Fibroblast of mammary gland (primary cell): ENCODE measurements at regions not wholly inside any gene's neighbourhood (a gene's known extent, or its start where the extent isn't known, plus 50 kb on each side); places are given as distances from the start of the nearest gene placed in this dataset.
"Not testable (repeated sequence)": the region's sequence is repeated elsewhere in the genome, so short reads cannot be mapped to it uniquely, and the experiment has no call there.

Experiments
- DNase-seq: peaks from one replicate; pipeline ENCODE4 v3.0.0-alpha.2; 2010; ENCODE audit warnings: low read depth
- H3K4me3 ChIP-seq: 2 replicates; pipeline ENCODE4 v1.5.1; 2011; ENCODE audit warnings: low read depth, mild to moderate bottlenecking, low read length, moderate library complexity; ENCODE audit not compliant: control insufficient read depth
- TF ChIP-seq, protein P1 (sequence below): conservative IDR thresholded peaks from 2 replicates; pipeline ENCODE4 v1.5.1; 2011; ENCODE audit warnings: low read depth, low read length, inconsistent platforms; ENCODE audit not compliant: control insufficient read depth, insufficient read depth

DNA sequence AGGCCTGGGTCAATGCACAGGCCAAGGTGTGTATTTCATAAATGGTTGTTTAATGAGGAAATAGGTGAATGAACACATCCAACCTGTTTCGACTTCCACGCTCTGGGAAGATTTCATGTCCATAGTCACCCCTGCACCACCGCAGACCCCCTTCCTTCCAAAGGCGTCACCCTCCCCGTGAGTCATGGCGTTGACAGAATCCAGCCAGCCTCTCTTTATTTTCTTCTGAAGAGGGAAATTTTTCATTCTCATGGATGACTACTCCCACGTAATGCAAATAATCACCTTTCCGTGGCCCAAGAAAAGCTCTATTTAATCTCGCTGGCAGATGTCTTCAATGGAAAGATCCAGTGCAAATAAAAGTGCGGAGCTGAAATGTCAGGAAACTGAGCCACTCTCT is 75.3 kb upstream of the FOXK1 start:
- no peak overlapping the region for H3K4me3 ChIP-seq
- TF ChIP-seq, protein P1, sequence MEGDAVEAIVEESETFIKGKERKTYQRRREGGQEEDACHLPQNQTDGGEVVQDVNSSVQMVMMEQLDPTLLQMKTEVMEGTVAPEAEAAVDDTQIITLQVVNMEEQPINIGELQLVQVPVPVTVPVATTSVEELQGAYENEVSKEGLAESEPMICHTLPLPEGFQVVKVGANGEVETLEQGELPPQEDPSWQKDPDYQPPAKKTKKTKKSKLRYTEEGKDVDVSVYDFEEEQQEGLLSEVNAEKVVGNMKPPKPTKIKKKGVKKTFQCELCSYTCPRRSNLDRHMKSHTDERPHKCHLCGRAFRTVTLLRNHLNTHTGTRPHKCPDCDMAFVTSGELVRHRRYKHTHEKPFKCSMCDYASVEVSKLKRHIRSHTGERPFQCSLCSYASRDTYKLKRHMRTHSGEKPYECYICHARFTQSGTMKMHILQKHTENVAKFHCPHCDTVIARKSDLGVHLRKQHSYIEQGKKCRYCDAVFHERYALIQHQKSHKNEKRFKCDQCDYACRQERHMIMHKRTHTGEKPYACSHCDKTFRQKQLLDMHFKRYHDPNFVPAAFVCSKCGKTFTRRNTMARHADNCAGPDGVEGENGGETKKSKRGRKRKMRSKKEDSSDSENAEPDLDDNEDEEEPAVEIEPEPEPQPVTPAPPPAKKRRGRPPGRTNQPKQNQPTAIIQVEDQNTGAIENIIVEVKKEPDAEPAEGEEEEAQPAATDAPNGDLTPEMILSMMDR: no peak

DNA sequence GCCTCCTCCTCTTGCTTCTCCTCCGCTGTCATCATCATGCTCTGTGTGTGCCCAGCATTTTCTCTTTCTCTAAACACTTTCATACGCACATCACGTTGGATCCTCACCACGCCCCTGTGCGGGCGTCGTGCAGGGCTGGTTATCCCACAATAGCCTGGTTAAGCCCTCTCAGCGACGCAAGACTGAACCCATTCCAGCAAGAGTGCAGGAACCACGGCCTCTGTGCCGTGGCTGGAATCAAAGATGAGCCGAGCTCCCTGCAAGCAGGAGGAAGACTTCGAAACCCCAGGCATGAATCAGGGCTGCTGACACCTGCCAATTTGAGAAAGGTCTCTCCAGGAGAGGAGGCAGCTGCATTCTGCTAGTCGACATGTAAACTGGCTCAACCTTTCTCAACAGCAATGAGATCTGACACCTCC is 74.8 kb upstream of the FOXK1 start:
- DNase-seq: peak; percentile 22
- TF ChIP-seq, protein P1: no peak
- H3K4me3 ChIP-seq: no peak overlapping the region

More for the DNA sequence above, 75.3 kb upstream of the FOXK1 start:
- DNase-seq: no peak

DNA sequence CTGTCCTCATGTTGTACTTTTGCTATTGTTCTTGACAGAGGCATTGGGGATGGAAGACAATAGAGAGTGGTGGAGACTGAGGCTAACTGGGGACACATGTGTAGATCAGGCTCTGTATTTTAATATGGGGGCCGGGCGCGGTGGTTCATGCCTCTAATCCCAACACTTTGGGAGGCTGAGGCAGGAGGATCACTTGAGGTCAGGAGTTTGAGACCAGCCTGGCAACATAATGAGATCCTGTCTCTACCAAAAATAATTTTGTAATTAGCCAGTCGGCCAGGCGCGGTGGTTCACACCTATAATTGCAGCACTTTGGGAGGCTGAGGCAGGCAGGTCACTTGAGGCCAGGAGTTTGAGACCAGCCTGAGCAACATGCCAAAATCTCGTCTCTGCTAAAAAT is 72.5 kb upstream of the FOXK1 start:
- DNase-seq: not testable (repeated sequence)

DNA sequence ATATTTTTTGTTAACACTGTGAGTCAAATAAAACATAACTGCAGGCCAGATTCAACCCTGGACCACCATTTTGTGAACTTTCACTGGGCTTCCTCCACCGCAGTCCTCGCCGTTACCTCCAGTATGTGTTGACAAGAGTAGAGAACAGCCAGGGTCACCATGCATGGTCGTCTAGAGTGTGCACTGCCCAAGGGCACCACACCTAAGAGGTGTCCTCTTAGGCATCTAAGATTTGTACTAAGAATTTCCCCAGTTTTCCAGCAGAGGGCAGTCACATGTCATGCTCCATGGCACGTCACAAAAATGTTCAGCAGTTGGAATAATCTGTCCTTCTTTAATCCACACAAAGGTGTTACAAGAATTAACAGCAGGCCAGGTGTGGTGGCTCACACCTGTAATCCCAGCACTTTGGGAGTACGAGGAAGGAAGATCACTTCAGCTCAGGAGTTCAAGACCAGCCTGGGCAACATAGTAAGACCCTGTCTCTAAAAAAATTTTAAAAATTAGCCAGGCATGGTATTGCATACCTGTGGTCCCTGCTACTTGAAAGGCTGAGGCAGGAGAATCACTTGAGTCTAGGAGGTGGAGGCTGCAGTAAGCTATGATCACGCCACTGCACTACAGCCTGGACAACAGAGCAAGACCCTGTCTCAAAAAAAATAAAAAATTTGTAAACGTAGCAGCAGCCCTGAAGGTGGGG is 71.2 kb upstream of the FOXK1 start:
- TF ChIP-seq, protein P1: peak; percentile 81
- DNase-seq: peak; percentile 75
- H3K4me3 ChIP-seq: no peak overlapping the region

More for the DNA sequence above, 72.5 kb upstream of the FOXK1 start:
- not testable (repeated sequence) for H3K4me3 ChIP-seq

DNA sequence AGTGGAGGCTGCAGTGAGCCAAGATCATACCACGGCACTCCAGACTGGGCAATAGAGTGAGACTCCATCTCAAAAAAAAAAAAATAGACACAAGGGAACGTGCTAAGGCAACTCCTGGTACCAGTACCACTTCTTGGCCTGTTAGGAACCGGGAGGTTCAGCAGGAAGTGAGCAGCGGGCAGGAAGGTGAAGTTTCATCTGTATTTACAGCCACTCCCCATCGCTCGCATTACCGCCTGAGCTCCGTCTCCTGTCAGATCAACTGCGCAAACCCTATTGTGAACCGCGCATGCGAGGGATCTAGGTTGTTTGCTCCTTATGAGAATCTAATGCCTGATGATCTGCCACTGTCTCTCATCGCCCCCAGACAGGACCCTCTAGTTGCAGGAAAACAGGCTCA is 69.9 kb upstream of the FOXK1 start:
- TF ChIP-seq, protein P1: no peak
- H3K4me3 ChIP-seq: no peak overlapping the region
- DNase-seq: no peak

DNA sequence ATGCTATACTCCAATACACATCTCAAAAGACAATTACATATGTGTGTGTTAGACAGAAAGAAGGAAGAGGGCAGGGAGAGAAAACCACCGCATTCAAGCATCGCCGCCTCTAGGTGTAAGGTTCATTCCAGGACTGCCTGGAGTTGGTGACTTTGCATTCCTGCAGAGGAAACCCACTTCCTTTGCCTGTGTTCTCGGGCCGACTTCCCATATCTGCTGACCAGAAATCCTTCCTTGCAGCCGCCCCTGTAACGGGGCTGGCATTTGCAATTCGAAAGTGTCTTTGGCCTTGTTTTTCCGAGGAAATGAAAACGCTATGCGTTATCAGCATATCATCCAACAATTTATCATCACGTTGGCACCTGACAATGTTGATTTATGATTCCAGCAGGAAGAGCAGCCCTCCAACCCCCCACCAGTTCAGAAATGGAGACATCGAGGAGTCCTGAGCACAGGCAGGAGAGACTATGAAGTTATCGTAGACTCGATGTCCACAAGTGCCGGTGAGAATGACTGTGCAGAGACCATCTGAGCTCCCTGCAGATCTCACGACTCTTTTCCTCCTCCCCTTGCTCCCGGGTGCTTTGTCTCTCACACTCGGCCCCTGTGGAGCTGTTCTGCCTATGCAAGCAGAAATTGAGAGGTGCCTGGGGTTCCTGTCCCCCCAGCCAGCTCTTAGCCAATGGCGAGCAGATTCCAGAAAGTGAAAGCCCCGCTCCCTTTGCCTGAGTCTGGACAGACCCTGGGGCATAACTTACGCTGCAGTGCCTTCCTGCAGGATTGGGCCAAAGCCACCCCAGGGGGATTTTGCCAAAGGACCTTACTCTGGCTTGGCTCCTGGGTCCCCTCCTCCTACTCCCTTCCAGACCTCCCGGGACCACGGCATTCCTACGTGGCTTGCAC is 68.9 kb upstream of the FOXK1 start:
- TF ChIP-seq, protein P1: no peak
- DNase-seq: peak; percentile 24
- peak overlapping the region; percentile 15 for H3K4me3 ChIP-seq
